CD8-positive, alpha-beta memory T cell (primary cell): ENCODE measurements at regions not wholly inside any gene's neighbourhood (a gene's known extent, or its start where the extent isn't known, plus 50 kb on each side); places are given as distances from the start of the nearest gene placed in this dataset.
"Not testable (repeated sequence)": the region's sequence is repeated elsewhere in the genome, so short reads cannot be mapped to it uniquely, and the experiment has no call there.

Experiments used
- CTCF ChIA-PET: fragments of 350-600 bp; sonication (Branson Sonifier 250); formaldehyde crosslinking; loops from one replicate; lab custom pipeline; 2021; ENCODE audit warnings: antibody characterized with exemption; lab: Charles Lee
- POLR2A ChIA-PET: fragments of 350-600 bp; sonication (Branson Sonifier 250); formaldehyde crosslinking; loops from one replicate; lab custom pipeline; 2021; ENCODE audit warnings: antibody characterized with exemption; lab: Charles Lee
- DNase-seq, 5 donors: peaks; one replicate each; pipeline versions ENCODE4 v3.0.0 to v3.0.0-alpha.2; 2020 to 2022; ENCODE audit warnings: mixed read lengths in 1 of 5
- H3K27ac ChIP-seq: one replicate; pipeline ENCODE4 v1.7.0; 2013; ENCODE audit warnings: low read depth, mild to moderate bottlenecking, low read length, moderate library complexity
- H3K27me3 ChIP-seq: 2 replicates; pipeline ENCODE4 v1.7.0; 2013; ENCODE audit warnings: low read length, mild to moderate bottlenecking; ENCODE audit not compliant: insufficient read depth, poor library complexity, severe bottlenecking
- H3K36me3 ChIP-seq: 2 replicates; pipeline ENCODE4 v1.7.0; 2013; ENCODE audit warnings: mild to moderate bottlenecking, low read length, moderate library complexity; ENCODE audit not compliant: insufficient read depth
- H3K4me1 ChIP-seq: 2 replicates; pipeline ENCODE4 v1.7.0; 2013; ENCODE audit warnings: mild to moderate bottlenecking, low read length, moderate library complexity; ENCODE audit not compliant: insufficient read depth
- H3K4me3 ChIP-seq: 2 replicates; pipeline ENCODE4 v1.7.0; 2013; ENCODE audit warnings: mild to moderate bottlenecking, low read length
- H3K9me3 ChIP-seq: 2 replicates; pipeline ENCODE4 v1.7.0; 2013; ENCODE audit warnings: mild to moderate bottlenecking, low read length
- H3K27ac Mint-ChIP-seq, 8 donors: one replicate each; pipeline ENCODE4 v1.8.0; 2020 to 2021; ENCODE audit warnings: mixed read lengths in 8 of 8, mild to moderate bottlenecking in 6 of 8, inconsistent platforms in 3 of 8, moderate library complexity in 3 of 8
- H3K27me3 Mint-ChIP-seq, 2 donors: one replicate each; pipeline ENCODE4 v1.8.0; 2020 to 2021; ENCODE audit warnings: mixed read lengths in 2 of 2, mild to moderate bottlenecking in 1 of 2, moderate library complexity in 1 of 2
- H3K36me3 Mint-ChIP-seq, 3 donors: one replicate each; pipeline ENCODE4 v1.8.0; 2020 to 2021; ENCODE audit warnings: mixed read lengths in 3 of 3, inconsistent platforms in 1 of 3, mild to moderate bottlenecking in 1 of 3
- H3K4me1 Mint-ChIP-seq, 3 donors: one replicate each; pipeline ENCODE4 v1.8.0; 2020 to 2021; ENCODE audit warnings: mixed read lengths in 3 of 3, inconsistent platforms in 1 of 3, mild to moderate bottlenecking in 1 of 3
- H3K4me3 Mint-ChIP-seq, 7 donors: one replicate each; pipeline ENCODE4 v1.8.0; 2020 to 2021; ENCODE audit warnings: mixed read lengths in 7 of 7, mild to moderate bottlenecking in 6 of 7, moderate library complexity in 4 of 7, inconsistent platforms in 2 of 7
- H3K9me3 Mint-ChIP-seq, 5 donors: one replicate each; pipeline ENCODE4 v1.8.0; 2020 to 2022; ENCODE audit warnings: mixed read lengths in 5 of 5, mild to moderate bottlenecking in 3 of 5, moderate library complexity in 2 of 5, inconsistent platforms in 1 of 5

- H3K4me1 ChIP-seq: no peaks in the 10 kb centered on the region
- peaks cover 1 to 11% of the 10 kb centered on the region in 2 donors for H3K27me3 Mint-ChIP-seq
- H3K27ac Mint-ChIP-seq: no peak overlapping the region
- CTCF ChIA-PET: no interaction called here
- no peaks in the 10 kb centered on the region for H3K9me3 Mint-ChIP-seq
- H3K4me3 Mint-ChIP-seq: no peak overlapping the region
- H3K9me3 ChIP-seq: no peaks in the 10 kb centered on the region
- no peaks in the 10 kb centered on the region for H3K36me3 ChIP-seq
- POLR2A ChIA-PET: no interaction called here
- H3K27me3 ChIP-seq: no peaks in the 10 kb centered on the region
- DNase-seq: no peak
- H3K36me3 Mint-ChIP-seq: no peaks in the 10 kb centered on the region
- H3K4me3 ChIP-seq: no peak overlapping the region
- H3K4me1 Mint-ChIP-seq: no peaks in the 10 kb centered on the region
- H3K27ac ChIP-seq: no peak overlapping the region
Observed at GRCh38 chr4:72709475-72709874, 140.5 kb upstream of the ADAMTS3 start.

GRCh38 chr4:72706684-72707083 lies 137.7 kb upstream of the ADAMTS3 start:
- Mint-ChIP-seq H3K4me1 (peaks cover 0 to 3% (median 0%) of the 10 kb centered on the region in 3 donors), H3K27ac (no peak overlapping the region), H3K27me3 (peaks cover 1 to 16% of the 10 kb centered on the region in 2 donors), H3K4me3 (no peak overlapping the region), H3K9me3 (no peaks in the 10 kb centered on the region), H3K36me3 (no peaks in the 10 kb centered on the region)
- Histone ChIP-seq H3K4me3 (no peak overlapping the region), H3K9me3 (no peaks in the 10 kb centered on the region), H3K27me3 (no peaks in the 10 kb centered on the region), H3K36me3 (no peaks in the 10 kb centered on the region), H3K27ac (no peak overlapping the region), H3K4me1 (no peaks in the 10 kb centered on the region)
- ChIA-PET POLR2A (no interaction called here), CTCF (no interaction called here)
- DNase-seq: no peak

- POLR2A ChIA-PET, CTCF ChIA-PET: not testable (repeated sequence)
Observed at GRCh38 chr4:72704925-72705640, 136.1 kb upstream of the ADAMTS3 start.

GRCh38 chr4:72702948-72703347 lies 133.9 kb upstream of the ADAMTS3 start:
- Mint-ChIP-seq H3K27ac (no peak overlapping the region), H3K4me1 (peaks cover 0 to 5% (median 0%) of the 10 kb centered on the region in 3 donors)
- POLR2A ChIA-PET: no interaction called here

More at GRCh38 chr4:72704925-72705640, 136.1 kb upstream of the ADAMTS3 start:
- not testable (repeated sequence) for H3K4me3 ChIP-seq, H3K4me1 Mint-ChIP-seq, H3K4me1 ChIP-seq, H3K27me3 ChIP-seq, DNase-seq, H3K9me3 ChIP-seq, H3K9me3 Mint-ChIP-seq, H3K36me3 Mint-ChIP-seq, H3K27ac Mint-ChIP-seq, H3K27ac ChIP-seq, H3K4me3 Mint-ChIP-seq, H3K36me3 ChIP-seq
- H3K27me3 Mint-ChIP-seq: peaks cover 1 to 16% of the 10 kb centered on the region in 2 donors

GRCh38 chr4:72701987-72702819 lies 133.2 kb upstream of the ADAMTS3 start:
- Histone ChIP-seq H3K4me1 (no peaks in the 10 kb centered on the region), H3K9me3 (no peaks in the 10 kb centered on the region), H3K4me3 (peak overlapping the region; percentile 7), H3K27ac (no peak overlapping the region), H3K36me3 (no peaks in the 10 kb centered on the region), H3K27me3 (no peaks in the 10 kb centered on the region)
- Mint-ChIP-seq H3K27me3 (peaks cover 0 to 15% of the 10 kb centered on the region in 2 donors), H3K36me3 (no peaks in the 10 kb centered on the region), H3K4me3 (peak overlapping the region; percentile 63 to 82 (median 77)), H3K9me3 (no peaks in the 10 kb centered on the region), H3K27ac (peak overlapping the region in 3 of 8 donors; percentile 57 to 67 (median 63)), H3K4me1 (peaks cover 0 to 5% (median 0%) of the 10 kb centered on the region in 3 donors)
- ChIA-PET POLR2A (no interaction called here), CTCF (no interaction called here)
- DNase-seq: peak in 2 of 5 donors; percentile 2 to 17

More at GRCh38 chr4:72702948-72703347, 133.9 kb upstream of the ADAMTS3 start:
- Histone ChIP-seq H3K27me3 (no peaks in the 10 kb centered on the region), H3K27ac (no peak overlapping the region), H3K4me3 (no peak overlapping the region), H3K36me3 (no peaks in the 10 kb centered on the region), H3K9me3 (no peaks in the 10 kb centered on the region), H3K4me1 (no peaks in the 10 kb centered on the region)
- no peaks in the 10 kb centered on the region for H3K36me3 Mint-ChIP-seq
- H3K4me3 Mint-ChIP-seq: no peak overlapping the region
- H3K9me3 Mint-ChIP-seq: no peaks in the 10 kb centered on the region
- no peak for DNase-seq
- peaks cover 0 to 13% of the 10 kb centered on the region in 2 donors for H3K27me3 Mint-ChIP-seq
- CTCF ChIA-PET: no interaction called here

GRCh38 chr4:72690771-72691170 lies 121.8 kb upstream of the ADAMTS3 start:
- no peaks in the 10 kb centered on the region for H3K9me3 ChIP-seq
- no peak overlapping the region for H3K27ac ChIP-seq
- H3K4me1 ChIP-seq: no peaks in the 10 kb centered on the region
- POLR2A ChIA-PET: no interaction called here
- Mint-ChIP-seq H3K27me3 (no peaks in the 10 kb centered on the region), H3K36me3 (no peaks in the 10 kb centered on the region), H3K27ac (no peak overlapping the region), H3K9me3 (peaks cover 0 to 6% (median 4%) of the 10 kb centered on the region in 5 donors), H3K4me3 (no peak overlapping the region), H3K4me1 (no peaks in the 10 kb centered on the region)
- no peak overlapping the region for H3K4me3 ChIP-seq
- CTCF ChIA-PET: no interaction called here
- no peaks in the 10 kb centered on the region for H3K27me3 ChIP-seq
- H3K36me3 ChIP-seq: no peaks in the 10 kb centered on the region
- DNase-seq: no peak

GRCh38 chr4:72689923-72690322 lies 120.9 kb upstream of the ADAMTS3 start:
- POLR2A ChIA-PET: no interaction called here
- H3K27ac Mint-ChIP-seq: no peak overlapping the region
- Histone ChIP-seq H3K27ac (no peak overlapping the region), H3K9me3 (no peaks in the 10 kb centered on the region), H3K4me1 (no peaks in the 10 kb centered on the region), H3K4me3 (no peak overlapping the region), H3K36me3 (no peaks in the 10 kb centered on the region), H3K27me3 (no peaks in the 10 kb centered on the region)
- no peaks in the 10 kb centered on the region for H3K4me1 Mint-ChIP-seq
- DNase-seq: no peak
- H3K27me3 Mint-ChIP-seq: no peaks in the 10 kb centered on the region
- no peaks in the 10 kb centered on the region for H3K36me3 Mint-ChIP-seq
- H3K9me3 Mint-ChIP-seq: peaks cover 0 to 6% (median 4%) of the 10 kb centered on the region in 5 donors
- CTCF ChIA-PET: no interaction called here
- no peak overlapping the region for H3K4me3 Mint-ChIP-seq

GRCh38 chr4:72686390-72686789 lies 117.4 kb upstream of the ADAMTS3 start:
- H3K9me3 ChIP-seq, CTCF ChIA-PET, H3K4me1 Mint-ChIP-seq, DNase-seq, H3K36me3 ChIP-seq, H3K27me3 ChIP-seq, H3K4me3 ChIP-seq, H3K27ac Mint-ChIP-seq, H3K27me3 Mint-ChIP-seq, H3K4me3 Mint-ChIP-seq, H3K36me3 Mint-ChIP-seq, H3K27ac ChIP-seq, H3K4me1 ChIP-seq, POLR2A ChIA-PET: not testable (repeated sequence)
- peaks cover 1 to 14% (median 6%) of the 10 kb centered on the region in 5 donors for H3K9me3 Mint-ChIP-seq
